OCI-LY7 (cell line): ENCODE measurements at regions not wholly inside any gene's neighbourhood (a gene's known extent, or its start where the extent isn't known, plus 50 kb on each side); places are given as distances from the start of the nearest gene placed in this dataset.

Source experiments
- CTCF ChIP-seq: fragments of 200-600 bp; sonication (generic); conservative IDR thresholded peaks from 2 replicates; pipeline ENCODE4 v1.5.1; 2014; ENCODE audit warnings: mild to moderate bottlenecking, antibody characterized with exemption, low read length, moderate library complexity, mixed read lengths
- EZH2phosphoT487 ChIP-seq: fragments of 200-600 bp; sonication (generic); IDR thresholded peaks from 2 replicates; pipeline ENCODE4 v1.6.1; 2018; ENCODE audit warnings: low read depth, borderline replicate concordance, mild to moderate bottlenecking, mixed run types, antibody characterized with exemption, low read length, moderate library complexity, mixed read lengths

GRCh38 chr7:132009778-132010177 lies 453.4 kb upstream of the PODXL start:
- no peak for TF ChIP-seq CTCF
- TF ChIP-seq EZH2phosphoT487: no peak
